ENCODE measurements at regions not wholly inside any gene's neighbourhood (a gene's known extent, or its start where the extent isn't known, plus 50 kb on each side); places are given as distances from the start of the nearest gene placed in this dataset.

GRCh38 chrX:45633419-45633818, 432.7 kb upstream of the DIPK2B start:
- Histone ChIP-seq H3K9me3 (ENCODE audit: control insufficient read depth, insufficient read depth, low read length) (peaks cover 9% of the 10 kb centered on the region), H3K9me1 (ENCODE audit: insufficient read depth, low read length) (no peaks in the 10 kb centered on the region), H3K27ac (ENCODE audit: insufficient read depth, low read length) (no peak overlapping the region), H2BK20ac (ENCODE audit: low read depth, low read length) (no peak overlapping the region), H3K27me3 (ENCODE audit: control insufficient read depth, insufficient read depth, low read length) (no peaks in the 10 kb centered on the region), H3K79me1 (ENCODE audit: low read depth in 1 of 2, low read length in 2 of 2) (no peaks in the 10 kb centered on the region), H2BK120ac (ENCODE audit: low read depth, low read length) (no peak overlapping the region), H4K91ac (ENCODE audit: insufficient read depth, low read depth, low read length) (no peak overlapping the region), H4K20me1 (ENCODE audit: insufficient read depth, low read length) (no peaks in the 10 kb centered on the region), H3K4ac (ENCODE audit: low read depth, low read length) (no peak overlapping the region), H3K36me3 (ENCODE audit: control insufficient read depth, insufficient read depth, low read length) (no peaks in the 10 kb centered on the region), H2BK15ac (ENCODE audit: low read depth, low read length) (no peak overlapping the region), H2AK5ac (ENCODE audit: low read depth, low read length) (no peak overlapping the region), H3K18ac (ENCODE audit: low read depth, low read length) (no peak overlapping the region), H2AFZ (replicated peaks; ENCODE audit: low read length, poor library complexity) (no peak overlapping the region), H3K23ac (ENCODE audit: low read depth, low read length) (no peak overlapping the region), H3K9ac (ENCODE audit: low read depth, low read length) (no peak overlapping the region), H2BK5ac (ENCODE audit: low read depth, low read length, poor library complexity, severe bottlenecking) (no peak overlapping the region), H3K4me1 (ENCODE audit: control insufficient read depth, insufficient read depth, low read length) (no peaks in the 10 kb centered on the region), H2AK9ac (replicated peaks; ENCODE audit: low read depth, low read length, poor library complexity) (no peak overlapping the region), H3K4me3 (ENCODE audit: insufficient read depth, low read depth, low read length) (no peak overlapping the region), H3K14ac (replicated peaks; ENCODE audit: low read depth, low read length) (no peak overlapping the region), H3K56ac (ENCODE audit: extremely low read depth, insufficient read depth, low read length) (no peak overlapping the region), H4K5ac (ENCODE audit: low read depth, low read length) (no peak overlapping the region), H3K4me2 (ENCODE audit: low read depth, low read length) (no peak overlapping the region), H4K8ac (ENCODE audit: low read depth in 2 of 2, low read length in 2 of 2) (no peak overlapping the region)
- ATAC-seq (ENCODE audit: low read depth), result no peak
- intact Hi-C loops (cut with micrococcal nuclease) (no loop called here), dilution Hi-C loops (cut with HindIII; ENCODE audit: low sequenced_read_pairs, unreplicated experiment) (no loop called here), in situ Hi-C loops (cut with MboI; ENCODE audit: low sequenced_read_pairs) (no loop called here)
- POLR2A ChIA-PET (ENCODE audit: unreplicated experiment), result no interaction called here
- CTCF ChIA-PET, result no interaction called here
- BruUV-seq (replicated peaks), result no TSS peak
- no peak for DNase-seq
- TF ChIP-seq SMC3 (IDR thresholded peaks at IDR 0.05; ENCODE audit: low read depth, low read length), result no peak
- TF ChIP-seq RAD21 (IDR thresholded peaks at IDR 0.05; ENCODE audit: low read length), result no peak
- no CpG with 5 or more reads among the region's 4 CpGs for WGBS, 2 experiments (ENCODE audit: extremely low coverage in 2 of 2, insufficient read length in 1 of 2)

All from IMR-90 (cell line).